Gastrocnemius medialis (tissue), 4 donors: ENCODE measurements at regions not wholly inside any gene's neighbourhood (a gene's known extent, or its start where the extent isn't known, plus 50 kb on each side); places are given as distances from the start of the nearest gene placed in this dataset.

Source experiments
- POLR2A ChIP-seq, 2 donors: fragments of 450-650 bp; IDR thresholded peaks; one replicate each; pipeline ENCODE4 v1.6.1; 2017; ENCODE audit warnings: antibody characterized with exemption in 2 of 2, mild to moderate bottlenecking in 2 of 2, moderate library complexity in 2 of 2
- TF ChIP-seq, protein P1 (sequence below), 5 experiments: fragments of 450-650 bp in 3 of 5; fragments of 200-600 bp in 2 of 5; sonication (generic) in 2 of 5; IDR thresholded peaks in 4 of 5; conservative IDR thresholded peaks in 1 of 5; 1 replicate in 4 of 5; 2 replicates in 1 of 5; pipeline ENCODE4 v1.5.1; 2016 to 2019; ENCODE audit warnings: antibody characterized with exemption in 5 of 5, mild to moderate bottlenecking in 3 of 5, moderate library complexity in 3 of 5

DNA sequence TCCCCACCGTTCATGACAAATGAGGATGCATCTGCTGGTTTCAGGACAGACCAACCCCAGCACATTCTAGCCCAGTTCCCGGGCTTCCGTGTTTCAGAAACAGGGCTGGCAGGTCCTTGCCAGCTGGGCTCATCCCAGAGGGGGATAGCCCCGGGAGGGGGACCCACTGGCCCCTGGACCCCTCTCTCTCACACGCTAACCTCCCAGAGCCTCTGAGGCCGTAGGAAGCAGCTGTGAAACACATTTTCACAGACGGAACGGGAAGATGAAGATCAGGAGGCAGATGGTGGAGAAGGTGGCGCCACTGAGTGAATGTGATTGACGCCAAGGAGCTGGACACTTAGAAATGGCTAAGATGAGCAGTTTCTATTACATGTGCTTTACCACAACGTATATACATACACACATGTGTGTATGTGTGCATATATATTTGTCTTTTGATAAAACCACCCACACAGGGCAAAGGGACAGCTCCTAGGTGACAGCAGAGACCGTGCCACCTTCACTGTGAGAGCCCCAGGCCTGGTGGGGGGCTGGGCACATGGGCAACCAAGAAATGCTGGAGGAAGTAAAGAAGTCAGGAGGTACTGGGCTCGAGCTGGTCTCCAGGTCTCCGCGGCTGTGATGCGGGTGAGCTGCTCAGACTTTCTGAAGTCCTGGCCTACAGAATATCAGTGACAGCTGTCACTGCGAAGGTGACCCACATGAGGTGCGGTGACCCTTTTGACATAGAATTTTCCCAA is 168.6 kb upstream of the IQSEC1 start:
- no peak for TF ChIP-seq POLR2A (IDR thresholded peaks at IDR 0.05)
- TF ChIP-seq, protein P1, sequence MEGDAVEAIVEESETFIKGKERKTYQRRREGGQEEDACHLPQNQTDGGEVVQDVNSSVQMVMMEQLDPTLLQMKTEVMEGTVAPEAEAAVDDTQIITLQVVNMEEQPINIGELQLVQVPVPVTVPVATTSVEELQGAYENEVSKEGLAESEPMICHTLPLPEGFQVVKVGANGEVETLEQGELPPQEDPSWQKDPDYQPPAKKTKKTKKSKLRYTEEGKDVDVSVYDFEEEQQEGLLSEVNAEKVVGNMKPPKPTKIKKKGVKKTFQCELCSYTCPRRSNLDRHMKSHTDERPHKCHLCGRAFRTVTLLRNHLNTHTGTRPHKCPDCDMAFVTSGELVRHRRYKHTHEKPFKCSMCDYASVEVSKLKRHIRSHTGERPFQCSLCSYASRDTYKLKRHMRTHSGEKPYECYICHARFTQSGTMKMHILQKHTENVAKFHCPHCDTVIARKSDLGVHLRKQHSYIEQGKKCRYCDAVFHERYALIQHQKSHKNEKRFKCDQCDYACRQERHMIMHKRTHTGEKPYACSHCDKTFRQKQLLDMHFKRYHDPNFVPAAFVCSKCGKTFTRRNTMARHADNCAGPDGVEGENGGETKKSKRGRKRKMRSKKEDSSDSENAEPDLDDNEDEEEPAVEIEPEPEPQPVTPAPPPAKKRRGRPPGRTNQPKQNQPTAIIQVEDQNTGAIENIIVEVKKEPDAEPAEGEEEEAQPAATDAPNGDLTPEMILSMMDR (IDR thresholded peaks at IDR 0.05 in 4 of 5, conservative IDR thresholded peaks at IDR 0.05 in 1 of 5): no peak
